ENCODE measurements at regions not wholly inside any gene's neighbourhood (a gene's known extent, or its start where the extent isn't known, plus 50 kb on each side); places are given as distances from the start of the nearest gene placed in this dataset.

DNA sequence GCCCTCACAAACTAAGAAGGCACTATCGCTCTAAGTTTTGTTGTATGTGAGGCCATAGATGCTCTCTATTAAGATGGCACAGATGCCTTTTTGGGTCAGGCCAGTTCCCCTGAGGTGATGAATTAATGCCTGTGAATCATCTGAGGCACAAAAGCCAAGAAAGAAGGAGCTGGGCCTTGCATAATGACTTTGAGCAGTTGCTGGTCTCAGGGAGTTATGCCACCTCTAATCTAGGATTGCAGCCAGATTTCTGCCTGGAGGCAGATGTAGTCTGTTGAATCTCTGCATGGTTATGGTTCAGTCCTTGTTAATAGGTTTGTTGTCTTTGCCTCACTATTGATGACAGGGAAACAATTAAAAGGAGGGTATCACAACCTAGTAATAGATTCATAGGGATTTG, 168.1 kb upstream of the CHRM3 start:
- whole genome bisulfite sequencing (ENCODE audit: missing lambda C conversion rate): 84% methylated on average over 1 of the region's 1 CpG
- H3K4me1 ChIP-seq: no peaks in the 10 kb centered on the region
- ChIA-PET CTCF (no interaction called here), POLR2A (no interaction called here)
- no peak overlapping the region for H3K4me3 ChIP-seq
- peaks cover 5% of the 10 kb centered on the region; the same call in 2 of the 3 replicates for H3K9me3 ChIP-seq
- FAIRE-seq: no peak
- DNase-seq (ENCODE audit: low read depth in 1 of 2, low spot score in 1 of 2): no peak
- no peak overlapping the region for H3K27ac ChIP-seq
- no peak overlapping the region for H3K4me2 ChIP-seq
- TF ChIP-seq EHF (CRISPR knock-in tag; IDR thresholded peaks at IDR 0.05) (no peak), FOSB (CRISPR knock-in tag; IDR thresholded peaks at IDR 0.05) (no peak), HOXB13 (CRISPR knock-in tag; IDR thresholded peaks at IDR 0.05; ENCODE audit: low read depth) (no peak), CEBPB (IDR thresholded peaks at IDR 0.05) (no peak), ESRRA (IDR thresholded peaks at IDR 0.05; ENCODE audit: borderline replicate concordance, low read length) (no peak), POLR2AphosphoS2 (conservative IDR thresholded peaks at IDR 0.05; ENCODE audit: low read length) (no peak), HOXA7 (CRISPR knock-in tag; IDR thresholded peaks at IDR 0.05) (no peak), ZNF302 (CRISPR knock-in tag; IDR thresholded peaks at IDR 0.05) (no peak), SMC3 (IDR thresholded peaks at IDR 0.05) (no peak), MAFK (IDR thresholded peaks at IDR 0.05; ENCODE audit: partially characterized antibody) (no peak), RNF2 (IDR thresholded peaks at IDR 0.05; ENCODE audit: borderline replicate concordance, low read depth) (no peak), FOSL2 (IDR thresholded peaks at IDR 0.05) (no peak), FOSL2 (CRISPR knock-in tag; IDR thresholded peaks at IDR 0.05) (no peak), JUN (IDR thresholded peaks at IDR 0.05) (no peak), JUNB (IDR thresholded peaks at IDR 0.05) (no peak), CBX8 (IDR thresholded peaks at IDR 0.05) (no peak)
- TF ChIP-seq, protein P1, sequence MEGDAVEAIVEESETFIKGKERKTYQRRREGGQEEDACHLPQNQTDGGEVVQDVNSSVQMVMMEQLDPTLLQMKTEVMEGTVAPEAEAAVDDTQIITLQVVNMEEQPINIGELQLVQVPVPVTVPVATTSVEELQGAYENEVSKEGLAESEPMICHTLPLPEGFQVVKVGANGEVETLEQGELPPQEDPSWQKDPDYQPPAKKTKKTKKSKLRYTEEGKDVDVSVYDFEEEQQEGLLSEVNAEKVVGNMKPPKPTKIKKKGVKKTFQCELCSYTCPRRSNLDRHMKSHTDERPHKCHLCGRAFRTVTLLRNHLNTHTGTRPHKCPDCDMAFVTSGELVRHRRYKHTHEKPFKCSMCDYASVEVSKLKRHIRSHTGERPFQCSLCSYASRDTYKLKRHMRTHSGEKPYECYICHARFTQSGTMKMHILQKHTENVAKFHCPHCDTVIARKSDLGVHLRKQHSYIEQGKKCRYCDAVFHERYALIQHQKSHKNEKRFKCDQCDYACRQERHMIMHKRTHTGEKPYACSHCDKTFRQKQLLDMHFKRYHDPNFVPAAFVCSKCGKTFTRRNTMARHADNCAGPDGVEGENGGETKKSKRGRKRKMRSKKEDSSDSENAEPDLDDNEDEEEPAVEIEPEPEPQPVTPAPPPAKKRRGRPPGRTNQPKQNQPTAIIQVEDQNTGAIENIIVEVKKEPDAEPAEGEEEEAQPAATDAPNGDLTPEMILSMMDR (IDR thresholded peaks at IDR 0.05): no peak
- TF ChIP-seq, protein P2, sequence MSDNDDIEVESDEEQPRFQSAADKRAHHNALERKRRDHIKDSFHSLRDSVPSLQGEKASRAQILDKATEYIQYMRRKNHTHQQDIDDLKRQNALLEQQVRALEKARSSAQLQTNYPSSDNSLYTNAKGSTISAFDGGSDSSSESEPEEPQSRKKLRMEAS (IDR thresholded peaks at IDR 0.05): no peak
- TF ChIP-seq, protein P3, sequence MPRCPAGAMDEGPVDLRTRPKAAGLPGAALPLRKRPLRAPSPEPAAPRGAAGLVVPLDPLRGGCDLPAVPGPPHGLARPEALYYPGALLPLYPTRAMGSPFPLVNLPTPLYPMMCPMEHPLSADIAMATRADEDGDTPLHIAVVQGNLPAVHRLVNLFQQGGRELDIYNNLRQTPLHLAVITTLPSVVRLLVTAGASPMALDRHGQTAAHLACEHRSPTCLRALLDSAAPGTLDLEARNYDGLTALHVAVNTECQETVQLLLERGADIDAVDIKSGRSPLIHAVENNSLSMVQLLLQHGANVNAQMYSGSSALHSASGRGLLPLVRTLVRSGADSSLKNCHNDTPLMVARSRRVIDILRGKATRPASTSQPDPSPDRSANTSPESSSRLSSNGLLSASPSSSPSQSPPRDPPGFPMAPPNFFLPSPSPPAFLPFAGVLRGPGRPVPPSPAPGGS (IDR thresholded peaks at IDR 0.05): no peak
- TF ChIP-seq, protein P4, sequence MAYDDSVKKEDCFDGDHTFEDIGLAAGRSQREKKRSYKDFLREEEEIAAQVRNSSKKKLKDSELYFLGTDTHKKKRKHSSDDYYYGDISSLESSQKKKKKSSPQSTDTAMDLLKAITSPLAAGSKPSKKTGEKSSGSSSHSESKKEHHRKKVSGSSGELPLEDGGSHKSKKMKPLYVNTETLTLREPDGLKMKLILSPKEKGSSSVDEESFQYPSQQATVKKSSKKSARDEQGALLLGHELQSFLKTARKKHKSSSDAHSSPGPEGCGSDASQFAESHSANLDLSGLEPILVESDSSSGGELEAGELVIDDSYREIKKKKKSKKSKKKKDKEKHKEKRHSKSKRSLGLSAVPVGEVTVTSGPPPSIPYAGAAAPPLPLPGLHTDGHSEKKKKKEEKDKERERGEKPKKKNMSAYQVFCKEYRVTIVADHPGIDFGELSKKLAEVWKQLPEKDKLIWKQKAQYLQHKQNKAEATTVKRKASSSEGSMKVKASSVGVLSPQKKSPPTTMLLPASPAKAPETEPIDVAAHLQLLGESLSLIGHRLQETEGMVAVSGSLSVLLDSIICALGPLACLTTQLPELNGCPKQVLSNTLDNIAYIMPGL (CRISPR knock-in tag; IDR thresholded peaks at IDR 0.05; ENCODE audit: borderline replicate concordance): no peak
- TF ChIP-seq, protein P5, sequence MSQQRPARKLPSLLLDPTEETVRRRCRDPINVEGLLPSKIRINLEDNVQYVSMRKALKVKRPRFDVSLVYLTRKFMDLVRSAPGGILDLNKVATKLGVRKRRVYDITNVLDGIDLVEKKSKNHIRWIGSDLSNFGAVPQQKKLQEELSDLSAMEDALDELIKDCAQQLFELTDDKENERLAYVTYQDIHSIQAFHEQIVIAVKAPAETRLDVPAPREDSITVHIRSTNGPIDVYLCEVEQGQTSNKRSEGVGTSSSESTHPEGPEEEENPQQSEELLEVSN (IDR thresholded peaks at IDR 0.05; ENCODE audit: borderline replicate concordance, low read depth): no peak
- ATAC-seq: no peak

DNA sequence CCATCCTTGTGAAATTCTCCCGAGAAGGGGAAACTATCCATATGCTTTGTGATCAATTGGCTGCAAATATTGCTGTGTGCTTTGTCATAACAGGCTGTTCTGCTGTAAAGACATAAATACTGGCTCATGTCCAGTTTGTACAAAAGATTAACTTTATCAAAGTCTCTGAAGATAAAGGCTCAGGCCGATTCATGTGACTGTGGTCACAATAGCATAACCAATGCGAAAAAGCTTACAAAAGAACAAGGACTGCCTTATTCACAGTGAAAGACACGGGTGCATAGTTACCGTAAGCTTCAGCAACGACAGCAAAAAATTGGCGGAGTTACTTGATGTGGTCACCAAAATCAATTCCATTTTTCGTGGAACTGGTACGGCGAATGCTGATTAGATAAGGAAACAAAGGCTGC, 173.6 kb upstream of the CHRM3 start:
- FAIRE-seq: no peak
- ATAC-seq: no peak
- 41% methylated on average over 10 of the region's 10 CpGs for WGBS (ENCODE audit: missing lambda C conversion rate)
- H3K4me1 ChIP-seq: no peaks in the 10 kb centered on the region
- no peak for DNase-seq (ENCODE audit: low read depth in 1 of 2, low spot score in 1 of 2)
- no peak overlapping the region for H3K4me3 ChIP-seq
- ChIA-PET POLR2A (no interaction called here), CTCF (interaction anchor here (0.6 kb wide), 1 partner anchor 139 kb away, joined by 3 read pairs; no protein-coding TSS in a partner anchor)
- no peak overlapping the region for H3K27ac ChIP-seq
- H3K9me3 ChIP-seq: no peaks in the 10 kb centered on the region
- no peak for TF ChIP-seq ESRRA (IDR thresholded peaks at IDR 0.05; ENCODE audit: borderline replicate concordance, low read length)
- TF ChIP-seq TP53 (CRISPR knock-in tag; IDR thresholded peaks at IDR 0.05): no peak
- TF ChIP-seq MAZ (IDR thresholded peaks at IDR 0.05; ENCODE audit: borderline replicate concordance, low read depth, low read length): no peak
- TF ChIP-seq, protein P5 (IDR thresholded peaks at IDR 0.05; ENCODE audit: borderline replicate concordance, low read depth): no peak
- TF ChIP-seq HOXA7 (CRISPR knock-in tag; IDR thresholded peaks at IDR 0.05): no peak
- TF ChIP-seq, protein P6, sequence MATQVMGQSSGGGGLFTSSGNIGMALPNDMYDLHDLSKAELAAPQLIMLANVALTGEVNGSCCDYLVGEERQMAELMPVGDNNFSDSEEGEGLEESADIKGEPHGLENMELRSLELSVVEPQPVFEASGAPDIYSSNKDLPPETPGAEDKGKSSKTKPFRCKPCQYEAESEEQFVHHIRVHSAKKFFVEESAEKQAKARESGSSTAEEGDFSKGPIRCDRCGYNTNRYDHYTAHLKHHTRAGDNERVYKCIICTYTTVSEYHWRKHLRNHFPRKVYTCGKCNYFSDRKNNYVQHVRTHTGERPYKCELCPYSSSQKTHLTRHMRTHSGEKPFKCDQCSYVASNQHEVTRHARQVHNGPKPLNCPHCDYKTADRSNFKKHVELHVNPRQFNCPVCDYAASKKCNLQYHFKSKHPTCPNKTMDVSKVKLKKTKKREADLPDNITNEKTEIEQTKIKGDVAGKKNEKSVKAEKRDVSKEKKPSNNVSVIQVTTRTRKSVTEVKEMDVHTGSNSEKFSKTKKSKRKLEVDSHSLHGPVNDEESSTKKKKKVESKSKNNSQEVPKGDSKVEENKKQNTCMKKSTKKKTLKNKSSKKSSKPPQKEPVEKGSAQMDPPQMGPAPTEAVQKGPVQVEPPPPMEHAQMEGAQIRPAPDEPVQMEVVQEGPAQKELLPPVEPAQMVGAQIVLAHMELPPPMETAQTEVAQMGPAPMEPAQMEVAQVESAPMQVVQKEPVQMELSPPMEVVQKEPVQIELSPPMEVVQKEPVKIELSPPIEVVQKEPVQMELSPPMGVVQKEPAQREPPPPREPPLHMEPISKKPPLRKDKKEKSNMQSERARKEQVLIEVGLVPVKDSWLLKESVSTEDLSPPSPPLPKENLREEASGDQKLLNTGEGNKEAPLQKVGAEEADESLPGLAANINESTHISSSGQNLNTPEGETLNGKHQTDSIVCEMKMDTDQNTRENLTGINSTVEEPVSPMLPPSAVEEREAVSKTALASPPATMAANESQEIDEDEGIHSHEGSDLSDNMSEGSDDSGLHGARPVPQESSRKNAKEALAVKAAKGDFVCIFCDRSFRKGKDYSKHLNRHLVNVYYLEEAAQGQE (IDR thresholded peaks at IDR 0.05): no peak
- no peak for TF ChIP-seq CBX2 (IDR thresholded peaks at IDR 0.05; ENCODE audit: borderline replicate concordance, low read depth)
- TF ChIP-seq, protein P7, sequence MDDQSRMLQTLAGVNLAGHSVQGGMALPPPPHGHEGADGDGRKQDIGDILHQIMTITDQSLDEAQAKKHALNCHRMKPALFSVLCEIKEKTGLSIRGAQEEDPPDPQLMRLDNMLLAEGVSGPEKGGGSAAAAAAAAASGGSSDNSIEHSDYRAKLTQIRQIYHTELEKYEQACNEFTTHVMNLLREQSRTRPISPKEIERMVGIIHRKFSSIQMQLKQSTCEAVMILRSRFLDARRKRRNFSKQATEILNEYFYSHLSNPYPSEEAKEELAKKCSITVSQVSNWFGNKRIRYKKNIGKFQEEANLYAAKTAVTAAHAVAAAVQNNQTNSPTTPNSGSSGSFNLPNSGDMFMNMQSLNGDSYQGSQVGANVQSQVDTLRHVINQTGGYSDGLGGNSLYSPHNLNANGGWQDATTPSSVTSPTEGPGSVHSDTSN (IDR thresholded peaks at IDR 0.05): no peak
- H3K4me2 ChIP-seq: no peak overlapping the region
